SK-N-SH (cell line): ENCODE measurements at regions not wholly inside any gene's neighbourhood (a gene's known extent, or its start where the extent isn't known, plus 50 kb on each side); places are given as distances from the start of the nearest gene placed in this dataset.

ENCODE experiments used
- FOXJ3 ChIP-seq: sonication (generic); formaldehyde crosslinking; IDR thresholded peaks from 2 replicates; pipeline ENCODE4 v1.5.1; 2020; ENCODE audit warnings: mild to moderate bottlenecking, missing genetic modification reagents
- JUND ChIP-seq: IDR thresholded peaks from 2 replicates; pipeline ENCODE4 v1.4.0; 2012
- NRF1 ChIP-seq: IDR thresholded peaks from 2 replicates; pipeline ENCODE4 v1.6.1; 2012; ENCODE audit warnings: low read depth, mild to moderate bottlenecking, low read length
- RXRA ChIP-seq: IDR thresholded peaks from 2 replicates; pipeline ENCODE4 v1.4.0; 2012; ENCODE audit warnings: low read depth, mild to moderate bottlenecking, borderline replicate concordance
- TCF12 ChIP-seq: IDR thresholded peaks from 2 replicates; pipeline ENCODE4 v1.4.0; 2012
- TF ChIP-seq, protein P1 (sequence below): IDR thresholded peaks from 2 replicates; pipeline ENCODE4 v1.4.0; 2012; ENCODE audit warnings: low read depth
- TF ChIP-seq, protein P2 (sequence below): fragments of 200-600 bp; sonication (generic); IDR thresholded peaks from 2 replicates; pipeline ENCODE4 v1.6.1; 2017; ENCODE audit warnings: antibody characterized with exemption, mild to moderate bottlenecking, moderate library complexity

DNA sequence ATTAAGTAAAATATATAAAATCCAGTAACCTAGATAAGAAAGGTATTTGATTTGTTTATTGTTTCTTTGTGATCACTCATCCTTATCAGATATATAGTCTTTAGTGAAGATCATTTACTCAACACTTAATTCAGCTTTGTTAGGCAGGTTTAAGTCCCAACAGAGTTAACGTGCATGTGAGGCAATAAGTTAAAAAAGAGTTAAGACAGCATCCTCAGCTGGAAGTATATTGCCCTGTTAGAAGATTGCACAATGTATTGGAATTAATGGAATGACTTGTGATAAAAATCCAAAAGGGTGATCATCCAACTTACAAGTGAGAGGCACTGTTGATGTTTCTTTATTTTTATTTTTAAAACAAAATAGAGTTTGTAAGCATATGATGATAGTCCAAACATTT, 1162.1 kb downstream of the RAPGEF2 start:
- no peak for TF ChIP-seq TCF12
- no peak for TF ChIP-seq RXRA
- TF ChIP-seq, protein P1, sequence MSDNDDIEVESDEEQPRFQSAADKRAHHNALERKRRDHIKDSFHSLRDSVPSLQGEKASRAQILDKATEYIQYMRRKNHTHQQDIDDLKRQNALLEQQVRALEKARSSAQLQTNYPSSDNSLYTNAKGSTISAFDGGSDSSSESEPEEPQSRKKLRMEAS = no peak
- no peak for TF ChIP-seq NRF1
- TF ChIP-seq JUND = no peak
- TF ChIP-seq FOXJ3 = no peak
- TF ChIP-seq, protein P2, sequence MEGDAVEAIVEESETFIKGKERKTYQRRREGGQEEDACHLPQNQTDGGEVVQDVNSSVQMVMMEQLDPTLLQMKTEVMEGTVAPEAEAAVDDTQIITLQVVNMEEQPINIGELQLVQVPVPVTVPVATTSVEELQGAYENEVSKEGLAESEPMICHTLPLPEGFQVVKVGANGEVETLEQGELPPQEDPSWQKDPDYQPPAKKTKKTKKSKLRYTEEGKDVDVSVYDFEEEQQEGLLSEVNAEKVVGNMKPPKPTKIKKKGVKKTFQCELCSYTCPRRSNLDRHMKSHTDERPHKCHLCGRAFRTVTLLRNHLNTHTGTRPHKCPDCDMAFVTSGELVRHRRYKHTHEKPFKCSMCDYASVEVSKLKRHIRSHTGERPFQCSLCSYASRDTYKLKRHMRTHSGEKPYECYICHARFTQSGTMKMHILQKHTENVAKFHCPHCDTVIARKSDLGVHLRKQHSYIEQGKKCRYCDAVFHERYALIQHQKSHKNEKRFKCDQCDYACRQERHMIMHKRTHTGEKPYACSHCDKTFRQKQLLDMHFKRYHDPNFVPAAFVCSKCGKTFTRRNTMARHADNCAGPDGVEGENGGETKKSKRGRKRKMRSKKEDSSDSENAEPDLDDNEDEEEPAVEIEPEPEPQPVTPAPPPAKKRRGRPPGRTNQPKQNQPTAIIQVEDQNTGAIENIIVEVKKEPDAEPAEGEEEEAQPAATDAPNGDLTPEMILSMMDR = no peak
